Vagina (tissue), 2 donors: ENCODE measurements at regions not wholly inside any gene's neighbourhood (a gene's known extent, or its start where the extent isn't known, plus 50 kb on each side); places are given as distances from the start of the nearest gene placed in this dataset.
"Not testable (repeated sequence)": the region's sequence is repeated elsewhere in the genome, so short reads cannot be mapped to it uniquely, and the experiment has no call there.

Experiments used
- DNase-seq, 2 donors: peaks; one replicate each; pipeline ENCODE4 v3.0.0-alpha.2; 2017; ENCODE audit errors: extremely low spot score in 2 of 2
- H3K27ac ChIP-seq: fragments of 200-600 bp; sonication (generic); one replicate; pipeline ENCODE4 v1.5.1; 2019
- H3K27me3 ChIP-seq: fragments of 200-600 bp; sonication (generic); one replicate; pipeline ENCODE4 v1.5.1; 2019
- H3K36me3 ChIP-seq, 2 donors: fragments of 200-600 bp; sonication (generic); one replicate each; pipeline ENCODE4 v1.5.1; 2017 to 2019
- H3K4me1 ChIP-seq: fragments of 200-600 bp; sonication (generic); one replicate; pipeline ENCODE4 v1.5.1; 2019
- H3K4me3 ChIP-seq, 2 donors: fragments of 200-600 bp; sonication (generic); 1 replicate in 1 of 2; 2 replicates in 1 of 2; pipeline ENCODE4 v1.5.1; 2016 to 2019
- H3K9me3 ChIP-seq: fragments of 200-600 bp; sonication (generic); one replicate; pipeline ENCODE4 v1.5.1; 2019
- POLR2A ChIP-seq, 2 donors: fragments of 450-650 bp; IDR thresholded peaks; one replicate each; pipeline ENCODE4 v1.6.1; 2017; ENCODE audit warnings: antibody characterized with exemption in 2 of 2, mild to moderate bottlenecking in 2 of 2, moderate library complexity in 2 of 2
- POLR2AphosphoS5 ChIP-seq, 2 donors: sonication (generic); formaldehyde crosslinking; IDR thresholded peaks; one replicate each; pipeline ENCODE4 v1.9.0; 2017; ENCODE audit warnings: antibody characterized with exemption in 2 of 2, mild to moderate bottlenecking in 2 of 2, low read depth in 1 of 2; ENCODE audit not compliant: insufficient read depth in 1 of 2
- intact Hi-C: fragments of 100-400 bp; cut with DNase I; formaldehyde crosslinking; loops from one replicate; pipeline ENCODE4 v1.15.1; 2023
- TF ChIP-seq, protein P1 (sequence below), 3 experiments: fragments of 450-650 bp in 2 of 3; fragments of 200-600 bp in 1 of 3; sonication (generic) in 1 of 3; IDR thresholded peaks; one replicate each; pipeline ENCODE4 v1.5.1; 2017 to 2019; ENCODE audit warnings: antibody characterized with exemption in 3 of 3, mild to moderate bottlenecking in 2 of 3, moderate library complexity in 2 of 3

- Histone ChIP-seq H3K9me3 (no peaks in the 10 kb centered on the region), H3K36me3 (no peaks in the 10 kb centered on the region), H3K4me1 (no peaks in the 10 kb centered on the region), H3K27ac (no peak overlapping the region), H3K4me3 (no peak overlapping the region), H3K27me3 (no peaks in the 10 kb centered on the region)
- DNase-seq = no peak
- intact Hi-C loops = no loop called here
- TF ChIP-seq, protein P1, sequence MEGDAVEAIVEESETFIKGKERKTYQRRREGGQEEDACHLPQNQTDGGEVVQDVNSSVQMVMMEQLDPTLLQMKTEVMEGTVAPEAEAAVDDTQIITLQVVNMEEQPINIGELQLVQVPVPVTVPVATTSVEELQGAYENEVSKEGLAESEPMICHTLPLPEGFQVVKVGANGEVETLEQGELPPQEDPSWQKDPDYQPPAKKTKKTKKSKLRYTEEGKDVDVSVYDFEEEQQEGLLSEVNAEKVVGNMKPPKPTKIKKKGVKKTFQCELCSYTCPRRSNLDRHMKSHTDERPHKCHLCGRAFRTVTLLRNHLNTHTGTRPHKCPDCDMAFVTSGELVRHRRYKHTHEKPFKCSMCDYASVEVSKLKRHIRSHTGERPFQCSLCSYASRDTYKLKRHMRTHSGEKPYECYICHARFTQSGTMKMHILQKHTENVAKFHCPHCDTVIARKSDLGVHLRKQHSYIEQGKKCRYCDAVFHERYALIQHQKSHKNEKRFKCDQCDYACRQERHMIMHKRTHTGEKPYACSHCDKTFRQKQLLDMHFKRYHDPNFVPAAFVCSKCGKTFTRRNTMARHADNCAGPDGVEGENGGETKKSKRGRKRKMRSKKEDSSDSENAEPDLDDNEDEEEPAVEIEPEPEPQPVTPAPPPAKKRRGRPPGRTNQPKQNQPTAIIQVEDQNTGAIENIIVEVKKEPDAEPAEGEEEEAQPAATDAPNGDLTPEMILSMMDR (IDR thresholded peaks at IDR 0.05) = no peak
- TF ChIP-seq POLR2A (IDR thresholded peaks at IDR 0.05) (no peak), POLR2AphosphoS5 (IDR thresholded peaks at IDR 0.05; ENCODE audit: insufficient read depth in 1 of 2, low read depth in 1 of 2) (no peak)
These were observed 398.2 kb upstream of the LCORL start for GRCh38 chr4:18419780-18420179.

DNA sequence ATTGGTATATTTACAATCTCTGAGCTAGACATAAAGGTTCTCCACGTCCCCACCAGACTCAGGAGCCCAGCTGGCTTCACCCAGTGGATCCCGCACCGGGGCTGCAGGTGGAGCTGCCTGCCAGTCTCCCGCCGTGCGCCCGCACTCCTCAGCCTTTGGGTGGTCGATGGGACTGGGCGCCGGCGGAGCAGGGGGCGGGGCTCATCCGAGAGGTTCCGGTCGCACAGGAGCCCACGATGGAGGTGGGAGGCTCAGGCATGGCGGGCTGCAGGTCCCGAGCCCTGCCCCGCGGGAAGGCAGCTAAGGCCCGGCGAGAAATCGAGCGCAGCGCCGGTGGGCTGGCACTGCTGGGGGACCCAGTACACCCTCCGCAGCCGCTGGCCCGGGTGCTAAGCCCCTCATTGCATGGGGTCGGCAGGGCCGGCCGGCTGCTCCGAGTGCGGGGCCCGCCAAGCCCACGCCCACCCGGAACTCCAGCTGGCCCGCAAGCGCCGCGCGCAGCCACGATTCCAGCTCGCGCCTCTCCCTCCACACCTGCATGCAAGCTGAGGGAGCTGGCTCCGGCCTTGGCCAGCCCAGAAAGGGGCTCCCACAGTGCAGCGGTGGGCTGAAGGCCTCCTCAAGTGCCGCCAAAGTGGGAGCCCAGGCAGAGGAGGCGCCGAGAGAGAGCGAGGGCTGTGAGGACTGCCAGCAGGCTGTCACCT is 396.8 kb upstream of the LCORL start:
- H3K27ac ChIP-seq, H3K9me3 ChIP-seq, intact Hi-C loops, H3K4me1 ChIP-seq, H3K4me3 ChIP-seq, H3K36me3 ChIP-seq, H3K27me3 ChIP-seq, DNase-seq: not testable (repeated sequence)

DNA sequence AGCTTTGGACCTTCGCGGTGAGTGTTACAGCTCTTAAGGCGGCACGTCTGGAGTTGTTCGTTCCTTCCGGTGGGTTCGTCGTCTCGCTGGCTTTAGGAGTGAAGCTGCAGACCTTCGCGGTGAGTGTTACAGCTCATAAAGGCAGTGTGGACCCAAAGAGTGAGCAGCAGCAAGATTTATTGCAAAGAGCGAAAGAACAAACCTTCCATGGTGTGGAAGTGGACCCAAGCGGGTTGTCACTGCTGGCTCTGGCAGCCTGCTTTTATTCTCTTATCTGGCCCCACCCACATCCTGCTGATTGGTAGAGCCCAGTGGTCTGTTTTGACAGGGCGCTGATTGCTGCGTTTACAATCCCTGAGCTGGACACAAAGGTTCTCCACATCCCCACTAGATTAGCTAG is 396.1 kb upstream of the LCORL start:
- H3K27me3 ChIP-seq, H3K36me3 ChIP-seq, H3K4me1 ChIP-seq, H3K27ac ChIP-seq, H3K9me3 ChIP-seq, intact Hi-C loops, H3K4me3 ChIP-seq, DNase-seq: not testable (repeated sequence)

- no peaks in the 10 kb centered on the region for H3K4me1 ChIP-seq
- intact Hi-C loops = no loop called here
- H3K27ac ChIP-seq = no peak overlapping the region
- H3K9me3 ChIP-seq = no peaks in the 10 kb centered on the region
- DNase-seq = no peak
- TF ChIP-seq, protein P1 (IDR thresholded peaks at IDR 0.05) = no peak
- no peak for TF ChIP-seq POLR2AphosphoS5 (IDR thresholded peaks at IDR 0.05; ENCODE audit: insufficient read depth in 1 of 2, low read depth in 1 of 2)
- TF ChIP-seq POLR2A (IDR thresholded peaks at IDR 0.05) = no peak
- no peak overlapping the region for H3K4me3 ChIP-seq
- H3K36me3 ChIP-seq = no peaks in the 10 kb centered on the region
- no peaks in the 10 kb centered on the region for H3K27me3 ChIP-seq
These were observed 384.7 kb upstream of the LCORL start for GRCh38 chr4:18406264-18406663.

GRCh38 chr4:18405054-18405453 is 383.5 kb upstream of the LCORL start:
- TF ChIP-seq, protein P1 (IDR thresholded peaks at IDR 0.05) = no peak
- TF ChIP-seq POLR2A (IDR thresholded peaks at IDR 0.05) (no peak), POLR2AphosphoS5 (IDR thresholded peaks at IDR 0.05; ENCODE audit: insufficient read depth in 1 of 2, low read depth in 1 of 2) (no peak)
- H3K27ac ChIP-seq = no peak overlapping the region
- no peak for DNase-seq
- H3K36me3 ChIP-seq = no peaks in the 10 kb centered on the region
- no peak overlapping the region for H3K4me3 ChIP-seq
- H3K9me3 ChIP-seq = no peaks in the 10 kb centered on the region
- H3K27me3 ChIP-seq = no peaks in the 10 kb centered on the region
- no peaks in the 10 kb centered on the region for H3K4me1 ChIP-seq
- intact Hi-C loops = no loop called here

- Histone ChIP-seq H3K4me3 (no peak overlapping the region), H3K27me3 (no peaks in the 10 kb centered on the region), H3K27ac (no peak overlapping the region), H3K4me1 (no peaks in the 10 kb centered on the region), H3K9me3 (no peaks in the 10 kb centered on the region), H3K36me3 (no peaks in the 10 kb centered on the region)
- intact Hi-C loops = no loop called here
- TF ChIP-seq, protein P1 (IDR thresholded peaks at IDR 0.05) = no peak
- DNase-seq = no peak
These were observed 383.1 kb upstream of the LCORL start for GRCh38 chr4:18404642-18405041.
